Vagina (tissue), 2 donors: ENCODE measurements at regions not wholly inside any gene's neighbourhood (a gene's known extent, or its start where the extent isn't known, plus 50 kb on each side); places are given as distances from the start of the nearest gene placed in this dataset.

Experiments used
- DNase-seq, 2 donors: peaks; one replicate each; pipeline ENCODE4 v3.0.0-alpha.2; 2017; ENCODE audit errors: extremely low spot score in 2 of 2
- H3K27ac ChIP-seq: fragments of 200-600 bp; sonication (generic); one replicate; pipeline ENCODE4 v1.5.1; 2019
- H3K27me3 ChIP-seq: fragments of 200-600 bp; sonication (generic); one replicate; pipeline ENCODE4 v1.5.1; 2019
- H3K36me3 ChIP-seq, 2 donors: fragments of 200-600 bp; sonication (generic); one replicate each; pipeline ENCODE4 v1.5.1; 2017 to 2019
- H3K4me1 ChIP-seq: fragments of 200-600 bp; sonication (generic); one replicate; pipeline ENCODE4 v1.5.1; 2019
- H3K4me3 ChIP-seq, 2 donors: fragments of 200-600 bp; sonication (generic); 1 replicate in 1 of 2; 2 replicates in 1 of 2; pipeline ENCODE4 v1.5.1; 2016 to 2019
- H3K9me3 ChIP-seq: fragments of 200-600 bp; sonication (generic); one replicate; pipeline ENCODE4 v1.5.1; 2019
- CTCF ChIP-seq, 3 experiments: fragments of 450-650 bp in 2 of 3; fragments of 200-600 bp in 1 of 3; sonication (generic) in 1 of 3; IDR thresholded peaks; one replicate each; pipeline ENCODE4 v1.5.1; 2017 to 2019; ENCODE audit warnings: antibody characterized with exemption in 3 of 3, mild to moderate bottlenecking in 2 of 3, moderate library complexity in 2 of 3
- POLR2A ChIP-seq, 2 donors: fragments of 450-650 bp; IDR thresholded peaks; one replicate each; pipeline ENCODE4 v1.6.1; 2017; ENCODE audit warnings: antibody characterized with exemption in 2 of 2, mild to moderate bottlenecking in 2 of 2, moderate library complexity in 2 of 2
- POLR2AphosphoS5 ChIP-seq, 2 donors: sonication (generic); formaldehyde crosslinking; IDR thresholded peaks; one replicate each; pipeline ENCODE4 v1.9.0; 2017; ENCODE audit warnings: antibody characterized with exemption in 2 of 2, mild to moderate bottlenecking in 2 of 2, low read depth in 1 of 2; ENCODE audit not compliant: insufficient read depth in 1 of 2
- intact Hi-C: fragments of 100-400 bp; cut with DNase I; formaldehyde crosslinking; loops from one replicate; pipeline ENCODE4 v1.15.1; 2023

GRCh38 chr5:78726571-78726970, 78.0 kb upstream of the LHFPL2 start:
- intact Hi-C loops: no loop called here
- no peaks in the 10 kb centered on the region for H3K36me3 ChIP-seq
- no peak overlapping the region for H3K4me3 ChIP-seq
- no peak for DNase-seq
- no peaks in the 10 kb centered on the region for H3K27me3 ChIP-seq
- TF ChIP-seq POLR2AphosphoS5 (IDR thresholded peaks at IDR 0.05; ENCODE audit: insufficient read depth in 1 of 2, low read depth in 1 of 2) (no peak), POLR2A (IDR thresholded peaks at IDR 0.05) (no peak), CTCF (IDR thresholded peaks at IDR 0.05) (no peak)
- no peaks in the 10 kb centered on the region for H3K4me1 ChIP-seq
- H3K27ac ChIP-seq: no peak overlapping the region
- no peaks in the 10 kb centered on the region for H3K9me3 ChIP-seq

- Histone ChIP-seq H3K9me3 (no peaks in the 10 kb centered on the region), H3K36me3 (no peaks in the 10 kb centered on the region), H3K4me1 (no peaks in the 10 kb centered on the region), H3K27ac (no peak overlapping the region), H3K4me3 (no peak overlapping the region), H3K27me3 (no peaks in the 10 kb centered on the region)
- no peak for DNase-seq
- TF ChIP-seq CTCF (IDR thresholded peaks at IDR 0.05) (no peak), POLR2AphosphoS5 (IDR thresholded peaks at IDR 0.05; ENCODE audit: insufficient read depth in 1 of 2, low read depth in 1 of 2) (no peak), POLR2A (IDR thresholded peaks at IDR 0.05) (no peak)
- intact Hi-C loops: no loop called here
Observed at GRCh38 chr5:78726003-78726402, 77.4 kb upstream of the LHFPL2 start.

- no peak overlapping the region for H3K27ac ChIP-seq
- H3K4me3 ChIP-seq: no peak overlapping the region
- H3K36me3 ChIP-seq: no peaks in the 10 kb centered on the region
- H3K4me1 ChIP-seq: no peaks in the 10 kb centered on the region
- intact Hi-C loops: no loop called here
- no peak for TF ChIP-seq CTCF (IDR thresholded peaks at IDR 0.05)
- no peak for TF ChIP-seq POLR2A (IDR thresholded peaks at IDR 0.05)
- TF ChIP-seq POLR2AphosphoS5 (IDR thresholded peaks at IDR 0.05; ENCODE audit: insufficient read depth in 1 of 2, low read depth in 1 of 2): no peak
- no peaks in the 10 kb centered on the region for H3K27me3 ChIP-seq
- DNase-seq: no peak
- no peaks in the 10 kb centered on the region for H3K9me3 ChIP-seq
Observed at GRCh38 chr5:78724061-78724460, 75.5 kb upstream of the LHFPL2 start.

GRCh38 chr5:78720997-78721396, 72.4 kb upstream of the LHFPL2 start:
- no peak overlapping the region for H3K4me3 ChIP-seq
- TF ChIP-seq CTCF (IDR thresholded peaks at IDR 0.05) (no peak), POLR2AphosphoS5 (IDR thresholded peaks at IDR 0.05; ENCODE audit: insufficient read depth in 1 of 2, low read depth in 1 of 2) (no peak), POLR2A (IDR thresholded peaks at IDR 0.05) (no peak)
- DNase-seq: no peak
- H3K27ac ChIP-seq: no peak overlapping the region
- H3K27me3 ChIP-seq: no peaks in the 10 kb centered on the region
- no peaks in the 10 kb centered on the region for H3K36me3 ChIP-seq
- H3K4me1 ChIP-seq: no peaks in the 10 kb centered on the region
- no peaks in the 10 kb centered on the region for H3K9me3 ChIP-seq
- intact Hi-C loops: no loop called here

- H3K9me3 ChIP-seq: no peaks in the 10 kb centered on the region
- intact Hi-C loops: no loop called here
- TF ChIP-seq CTCF (IDR thresholded peaks at IDR 0.05) (no peak), POLR2AphosphoS5 (IDR thresholded peaks at IDR 0.05; ENCODE audit: insufficient read depth in 1 of 2, low read depth in 1 of 2) (no peak), POLR2A (IDR thresholded peaks at IDR 0.05) (no peak)
- H3K36me3 ChIP-seq: no peaks in the 10 kb centered on the region
- H3K4me1 ChIP-seq: no peaks in the 10 kb centered on the region
- no peak overlapping the region for H3K4me3 ChIP-seq
- DNase-seq: no peak
- no peaks in the 10 kb centered on the region for H3K27me3 ChIP-seq
- no peak overlapping the region for H3K27ac ChIP-seq
Observed at GRCh38 chr5:78720227-78720985, 71.8 kb upstream of the LHFPL2 start.
